PFSK-1 (cell line): ENCODE measurements at regions not wholly inside any gene's neighbourhood (a gene's known extent, or its start where the extent isn't known, plus 50 kb on each side); places are given as distances from the start of the nearest gene placed in this dataset.

ENCODE experiments used
- FOXP2 ChIP-seq: optimal IDR thresholded peaks from 2 replicates; pipeline ENCODE3; 2011; ENCODE audit warnings: borderline replicate concordance, control low read depth, inconsistent platforms; ENCODE audit not compliant: insufficient read depth; ENCODE audit errors: extremely low read length, extremely low read depth
- POLR2AphosphoS5 ChIP-seq: IDR thresholded peaks from 2 replicates; pipeline ENCODE4 v1.6.1; 2012; ENCODE audit warnings: low read depth, mild to moderate bottlenecking, control low read depth, low read length, moderate library complexity
- REST ChIP-seq, 2 experiments: IDR thresholded peaks; 2 replicates each; pipeline versions ENCODE4 v1.6.1 to v1.8.0; 2011 to 2012; ENCODE audit warnings: low read depth in 2 of 2, low read length in 2 of 2, control low read depth in 1 of 2, inconsistent platforms in 1 of 2, mild to moderate bottlenecking in 1 of 2, moderate library complexity in 1 of 2; ENCODE audit not compliant: insufficient read depth in 1 of 2
- SIN3A ChIP-seq: IDR thresholded peaks from 2 replicates; pipeline ENCODE4 v1.6.1; 2012; ENCODE audit warnings: mild to moderate bottlenecking, low read length, moderate library complexity, borderline replicate concordance; ENCODE audit not compliant: insufficient read depth
- TAF1 ChIP-seq: IDR thresholded peaks from 2 replicates; pipeline ENCODE4 v1.6.1; 2012; ENCODE audit warnings: low read length, control low read depth, borderline replicate concordance; ENCODE audit not compliant: insufficient read depth

DNA sequence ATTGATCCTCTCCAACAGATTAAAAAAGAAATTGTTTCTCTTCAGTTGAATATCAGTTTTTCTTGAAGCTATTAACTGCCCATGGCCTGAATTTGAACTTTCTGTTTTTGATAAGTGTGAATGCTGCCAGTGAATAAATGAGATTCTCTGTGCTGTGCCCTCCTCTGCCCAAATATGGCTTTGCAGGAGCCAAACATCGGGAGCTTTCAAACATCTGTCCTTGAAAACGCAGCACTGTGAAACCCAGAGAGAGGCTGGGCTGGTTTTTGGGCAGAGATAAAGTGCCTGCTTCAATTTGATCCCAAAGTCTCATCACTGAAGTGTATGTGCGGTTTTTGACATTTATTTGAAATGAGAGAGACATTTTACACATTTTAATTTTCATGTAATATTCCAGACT, 268.3 kb upstream of the SHH start:
- TF ChIP-seq TAF1: no peak
- TF ChIP-seq SIN3A: no peak
- TF ChIP-seq POLR2AphosphoS5: no peak
- TF ChIP-seq REST (IDR thresholded peaks at IDR 0.05; ENCODE audit: insufficient read depth in 1 of 2, low read depth in 2 of 2, low read length in 2 of 2): no peak
- TF ChIP-seq FOXP2: no peak
